ENCODE measurements at regions not wholly inside any gene's neighbourhood (a gene's known extent, or its start where the extent isn't known, plus 50 kb on each side); places are given as distances from the start of the nearest gene placed in this dataset.

DNA sequence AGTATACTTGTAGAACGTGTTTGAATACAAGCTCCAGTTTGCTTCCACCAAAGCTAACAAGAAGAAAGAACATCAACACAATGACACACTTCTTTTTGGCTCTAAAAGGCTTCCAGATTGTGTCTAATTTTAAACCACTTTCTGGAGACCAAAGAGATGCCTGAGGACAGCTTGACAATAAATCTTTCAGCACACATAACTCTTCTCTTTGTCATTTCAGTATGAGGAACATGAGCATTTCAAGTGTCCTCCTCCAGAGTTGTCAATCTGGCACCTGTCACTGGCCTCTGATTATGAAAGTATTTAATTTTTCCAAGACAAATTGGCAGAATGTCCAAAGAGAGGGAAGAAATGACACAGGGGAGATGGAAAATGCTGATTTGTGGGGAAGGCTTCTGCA, 79.0 kb upstream of the TLR4 start:
- TF ChIP-seq, protein P1, sequence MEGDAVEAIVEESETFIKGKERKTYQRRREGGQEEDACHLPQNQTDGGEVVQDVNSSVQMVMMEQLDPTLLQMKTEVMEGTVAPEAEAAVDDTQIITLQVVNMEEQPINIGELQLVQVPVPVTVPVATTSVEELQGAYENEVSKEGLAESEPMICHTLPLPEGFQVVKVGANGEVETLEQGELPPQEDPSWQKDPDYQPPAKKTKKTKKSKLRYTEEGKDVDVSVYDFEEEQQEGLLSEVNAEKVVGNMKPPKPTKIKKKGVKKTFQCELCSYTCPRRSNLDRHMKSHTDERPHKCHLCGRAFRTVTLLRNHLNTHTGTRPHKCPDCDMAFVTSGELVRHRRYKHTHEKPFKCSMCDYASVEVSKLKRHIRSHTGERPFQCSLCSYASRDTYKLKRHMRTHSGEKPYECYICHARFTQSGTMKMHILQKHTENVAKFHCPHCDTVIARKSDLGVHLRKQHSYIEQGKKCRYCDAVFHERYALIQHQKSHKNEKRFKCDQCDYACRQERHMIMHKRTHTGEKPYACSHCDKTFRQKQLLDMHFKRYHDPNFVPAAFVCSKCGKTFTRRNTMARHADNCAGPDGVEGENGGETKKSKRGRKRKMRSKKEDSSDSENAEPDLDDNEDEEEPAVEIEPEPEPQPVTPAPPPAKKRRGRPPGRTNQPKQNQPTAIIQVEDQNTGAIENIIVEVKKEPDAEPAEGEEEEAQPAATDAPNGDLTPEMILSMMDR (IDR thresholded peaks at IDR 0.05; ENCODE audit: low read length): no peak
- TF ChIP-seq EZH2 (optimal IDR thresholded peaks at IDR 0.05; ENCODE audit: low read depth, low read length): no peak
- no peak for TF ChIP-seq EZH2phosphoT487 (IDR thresholded peaks at IDR 0.05; ENCODE audit: low read length)

All from MM.1S (cell line).